NCI-H345 treated with DMSO at 0.1 percent for 48 hours (cell line): ENCODE measurements at regions not wholly inside any gene's neighbourhood (a gene's known extent, or its start where the extent isn't known, plus 50 kb on each side); places are given as distances from the start of the nearest gene placed in this dataset.

Experiments
- DNase-seq: peaks from one replicate; lab custom pipeline; 2025; ENCODE audit not compliant: unreplicated experiment; lab: John Stamatoyannopoulos, UW

DNA sequence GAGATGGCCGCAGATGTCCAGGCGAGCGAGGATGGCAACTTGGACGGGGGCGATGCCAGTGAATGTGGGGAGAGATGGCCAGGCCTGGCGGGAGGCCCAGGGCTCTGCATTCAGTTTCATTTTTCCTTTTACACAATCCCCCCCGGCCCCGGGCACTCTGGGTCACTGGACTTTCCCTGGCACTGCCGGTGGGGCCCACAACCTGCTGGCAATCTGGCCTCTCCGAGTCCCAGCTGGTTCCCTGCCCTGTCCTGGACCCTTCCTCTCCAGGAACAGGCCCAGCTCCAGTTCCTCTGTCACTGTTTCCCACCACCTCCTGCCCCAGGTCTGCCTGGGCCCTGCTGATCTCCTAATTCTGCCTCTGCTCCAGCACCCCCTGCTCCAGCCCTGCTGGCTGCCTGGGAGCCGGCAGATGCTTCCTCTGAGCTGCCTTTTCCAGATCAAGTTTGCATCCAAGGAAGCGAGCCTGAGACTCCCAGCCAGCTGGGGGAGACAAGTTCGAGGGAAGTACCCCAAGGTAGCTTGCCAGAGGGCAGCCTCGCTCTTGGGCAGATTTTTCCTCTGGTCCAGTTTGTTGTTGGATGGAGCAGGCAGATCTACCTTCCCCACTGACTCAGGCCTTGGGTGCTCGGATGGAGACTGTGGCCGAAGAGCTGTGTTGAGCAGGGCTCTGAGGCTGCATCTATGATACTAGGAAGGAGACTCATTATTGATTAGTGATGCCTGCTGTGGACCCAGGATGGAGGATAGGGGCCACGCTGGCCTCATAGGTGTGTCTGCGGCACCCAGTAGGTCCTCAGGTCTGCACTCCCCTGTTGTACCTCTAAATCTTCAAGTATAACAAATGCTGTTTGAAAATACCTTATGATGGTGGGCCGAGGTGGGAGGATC is 83.2 kb downstream of the CEBPB start:
- no peak for DNase-seq

DNA sequence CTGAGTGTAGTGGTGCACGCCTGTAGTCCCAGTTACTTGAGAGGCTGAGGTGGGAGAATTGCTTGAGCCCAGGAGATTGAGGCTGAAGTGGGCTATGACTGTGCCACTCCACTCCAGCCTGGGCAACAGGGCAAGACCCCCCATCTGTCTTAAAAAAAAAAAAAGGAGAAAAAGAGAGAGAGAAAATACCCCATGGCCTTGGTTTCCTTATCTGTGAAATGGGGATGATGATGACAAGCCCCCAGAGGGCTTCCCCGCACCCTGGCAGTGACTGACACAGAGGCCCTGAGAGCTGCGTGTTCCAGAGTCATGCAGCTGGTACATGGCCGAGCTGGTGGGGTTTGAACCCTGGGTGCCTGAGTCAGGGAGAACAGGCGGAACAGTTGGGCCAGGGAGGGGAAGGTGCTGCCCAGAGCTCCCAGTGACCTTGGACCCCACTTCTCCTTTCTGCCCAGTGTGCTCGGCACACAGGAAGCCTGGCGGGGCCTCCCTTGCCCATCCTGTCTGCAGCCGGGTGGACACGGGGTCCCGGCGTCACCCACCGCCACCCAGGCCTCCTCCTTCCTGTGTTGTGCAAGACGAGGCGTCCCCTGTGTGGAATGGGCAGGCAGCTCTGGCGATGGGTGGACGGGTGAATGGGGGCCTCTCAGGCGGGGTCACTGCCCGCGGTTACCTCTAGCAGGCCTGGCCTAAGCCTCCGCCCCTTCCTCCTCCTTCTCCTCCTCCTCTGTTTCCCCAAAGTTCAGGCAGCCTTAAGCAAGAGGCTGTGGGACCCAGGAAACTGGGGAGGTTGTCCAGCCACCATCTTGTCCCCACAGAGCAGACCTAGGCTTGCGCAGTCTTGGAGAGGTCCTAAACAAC is 84.2 kb downstream of the CEBPB start:
- no peak for DNase-seq

DNA sequence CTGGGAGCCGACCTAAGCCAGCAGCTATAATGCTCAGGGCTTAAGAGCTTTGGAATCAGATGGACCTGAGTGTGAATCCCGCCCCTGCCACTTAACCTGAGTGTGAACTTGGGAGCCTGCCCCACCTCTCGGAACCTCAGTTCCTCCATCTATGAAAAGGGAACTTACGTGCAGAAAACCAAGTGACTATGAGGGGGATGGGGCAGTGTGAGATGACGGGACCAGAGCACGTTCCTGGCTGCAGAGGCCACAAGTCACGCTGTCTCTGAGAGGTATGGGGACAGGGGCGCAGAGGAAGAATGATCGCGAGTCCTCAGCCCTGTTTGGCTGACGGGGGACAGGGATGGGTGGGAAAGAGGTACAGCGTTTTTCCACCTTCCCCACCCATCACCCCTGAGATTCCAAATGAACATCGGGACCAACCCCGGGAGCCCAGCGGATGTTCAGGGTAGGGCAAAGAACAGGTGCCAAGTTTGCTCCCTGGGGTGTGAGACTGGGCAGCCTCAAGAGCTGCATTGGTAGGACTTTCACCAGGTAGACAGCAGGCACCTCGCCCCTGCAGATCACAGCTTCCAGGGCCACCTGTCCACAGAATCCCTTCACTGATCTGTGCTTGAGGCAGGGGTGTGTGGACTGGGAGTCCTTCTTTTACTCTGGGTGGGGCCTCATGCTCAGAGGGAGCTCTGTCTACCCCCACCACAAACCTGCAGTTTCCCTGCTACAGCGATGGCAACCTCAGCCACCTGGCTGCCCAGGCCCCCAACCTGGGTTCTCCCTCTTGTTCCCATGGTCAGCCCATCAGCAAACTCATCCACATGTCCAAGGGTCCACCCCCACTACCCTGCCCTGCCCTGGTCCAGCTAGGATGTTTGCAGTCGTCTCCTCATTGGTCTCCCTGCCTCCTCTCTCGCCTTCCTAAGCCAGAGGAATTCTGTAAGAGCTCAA is 85.8 kb downstream of the CEBPB start:
- no peak for DNase-seq

DNA sequence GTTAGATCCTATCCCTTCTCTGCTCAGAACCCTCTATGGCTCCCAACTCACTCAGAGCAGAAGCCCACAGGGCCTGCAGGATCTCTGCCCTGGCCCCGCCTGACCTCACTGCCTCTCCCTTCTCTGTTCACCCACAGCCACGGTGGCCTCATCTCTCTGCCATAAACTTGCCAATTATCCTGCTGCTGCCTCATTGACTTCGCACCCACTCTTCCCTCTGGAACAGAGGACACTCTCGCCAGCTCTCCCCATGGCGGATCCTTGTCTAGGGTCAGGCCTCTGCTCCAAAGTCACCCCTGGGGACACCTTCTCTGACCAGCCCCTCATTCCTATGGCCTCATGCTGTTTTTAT is 86.4 kb downstream of the CEBPB start:
- DNase-seq, result no peak

GRCh38 chr20:50277460-50278376 is 87.1 kb downstream of the CEBPB start:
- no peak for DNase-seq

DNA sequence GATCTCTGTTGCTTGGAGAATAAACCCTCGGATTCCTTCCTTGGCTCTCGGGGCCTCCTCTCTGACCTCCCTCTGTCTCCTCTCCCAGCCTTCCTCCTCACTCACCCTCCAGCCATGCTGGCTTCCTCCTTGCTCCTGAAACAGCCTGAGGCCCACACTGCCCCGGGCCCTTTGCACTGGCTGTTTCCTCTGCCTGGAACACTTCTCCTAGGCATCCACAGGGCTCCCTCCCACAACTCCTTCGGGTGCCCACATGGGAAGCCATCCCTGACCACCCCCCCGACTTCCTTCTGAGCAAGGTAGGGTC is 87.7 kb downstream of the CEBPB start:
- DNase-seq, result no peak

- no peak for DNase-seq
Measured at GRCh38 chr20:50278684-50279531, 88.3 kb downstream of the CEBPB start.

DNA sequence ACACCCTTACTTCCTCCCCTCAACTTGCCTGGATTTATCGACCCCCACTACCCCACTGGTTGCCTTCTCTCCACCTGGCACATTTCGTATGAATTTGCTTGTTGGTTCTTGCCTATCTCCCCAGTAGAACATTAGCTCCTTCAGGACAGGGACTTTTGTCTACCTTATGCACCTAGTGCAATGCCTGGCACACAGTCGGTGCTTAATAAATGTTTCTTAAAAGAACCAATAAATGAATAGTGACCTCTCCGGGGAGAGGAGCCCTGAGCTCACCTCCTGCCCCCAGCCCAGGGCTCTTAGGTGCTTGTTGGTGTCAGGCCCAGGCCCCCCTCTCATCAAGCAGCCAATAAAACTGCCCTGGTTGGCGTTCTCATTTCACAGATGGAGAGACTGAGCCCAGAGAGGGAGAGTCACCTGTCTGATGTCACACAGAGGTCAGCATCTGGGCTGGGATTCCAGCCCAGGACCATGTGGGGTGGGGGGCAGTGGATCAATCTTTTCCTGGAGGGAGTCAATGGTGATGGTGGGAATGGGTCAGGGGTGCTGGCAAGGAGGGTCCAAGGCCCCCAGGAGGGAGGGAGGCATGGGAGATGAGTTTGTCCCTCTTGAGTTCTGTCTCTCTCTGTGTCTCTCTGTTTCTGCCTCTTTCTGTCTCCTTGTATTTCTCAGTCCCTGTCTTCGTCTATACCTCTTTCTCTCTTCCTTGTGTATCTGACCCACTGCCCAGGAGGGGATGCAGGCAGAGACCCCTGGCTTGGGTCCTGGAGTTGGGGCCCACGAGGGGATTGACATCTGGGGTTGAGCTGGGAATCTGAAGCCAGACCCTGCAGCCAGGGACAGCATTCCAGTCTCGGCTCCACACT is 89.6 kb downstream of the CEBPB start:
- no peak for DNase-seq

DNA sequence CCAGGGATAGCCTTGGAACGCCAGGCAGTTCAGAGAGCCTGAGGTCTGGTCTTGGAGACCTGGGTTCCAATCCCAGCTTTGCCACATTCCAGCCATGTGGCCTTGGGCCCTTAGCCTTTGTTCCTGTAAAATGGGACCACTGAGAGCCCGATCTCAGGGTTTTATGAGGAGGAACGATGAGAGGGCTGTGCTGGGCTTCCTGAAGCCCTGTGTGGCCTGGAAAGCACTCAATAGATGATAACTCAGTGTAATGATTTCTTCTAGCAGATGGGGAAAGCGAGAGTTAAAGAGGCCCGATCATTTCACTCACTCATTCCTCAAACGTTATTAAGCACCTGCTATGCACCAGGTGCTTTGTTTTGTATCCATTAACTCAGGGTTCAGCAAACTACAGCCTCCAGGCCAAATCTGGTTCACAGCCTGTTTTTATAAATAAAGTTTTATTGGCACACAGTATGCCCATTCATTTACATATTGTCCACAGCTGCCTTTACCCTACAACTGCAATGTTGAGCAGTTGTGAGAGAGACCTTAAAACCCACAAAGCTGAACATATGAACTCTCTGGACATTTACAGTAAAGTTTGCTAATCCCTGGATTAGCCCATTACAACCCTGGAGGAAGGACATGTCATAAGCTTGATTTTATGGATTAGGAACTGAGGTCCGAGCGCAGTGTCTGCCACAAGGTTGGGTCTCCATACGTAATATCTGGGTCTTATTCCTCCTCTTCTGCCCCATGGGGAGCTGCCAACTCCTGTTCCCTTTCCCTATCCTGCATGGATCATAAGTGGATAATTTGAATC is 90.4 kb downstream of the CEBPB start:
- DNase-seq, result no peak

- DNase-seq, result no peak
Measured at GRCh38 chr20:50281831-50282591, 91.4 kb downstream of the CEBPB start.

- DNase-seq, result no peak
Measured at GRCh38 chr20:50282592-50283241, 92.1 kb downstream of the CEBPB start.

- no peak for DNase-seq
Measured at GRCh38 chr20:50283370-50283769, 92.7 kb downstream of the CEBPB start.

DNA sequence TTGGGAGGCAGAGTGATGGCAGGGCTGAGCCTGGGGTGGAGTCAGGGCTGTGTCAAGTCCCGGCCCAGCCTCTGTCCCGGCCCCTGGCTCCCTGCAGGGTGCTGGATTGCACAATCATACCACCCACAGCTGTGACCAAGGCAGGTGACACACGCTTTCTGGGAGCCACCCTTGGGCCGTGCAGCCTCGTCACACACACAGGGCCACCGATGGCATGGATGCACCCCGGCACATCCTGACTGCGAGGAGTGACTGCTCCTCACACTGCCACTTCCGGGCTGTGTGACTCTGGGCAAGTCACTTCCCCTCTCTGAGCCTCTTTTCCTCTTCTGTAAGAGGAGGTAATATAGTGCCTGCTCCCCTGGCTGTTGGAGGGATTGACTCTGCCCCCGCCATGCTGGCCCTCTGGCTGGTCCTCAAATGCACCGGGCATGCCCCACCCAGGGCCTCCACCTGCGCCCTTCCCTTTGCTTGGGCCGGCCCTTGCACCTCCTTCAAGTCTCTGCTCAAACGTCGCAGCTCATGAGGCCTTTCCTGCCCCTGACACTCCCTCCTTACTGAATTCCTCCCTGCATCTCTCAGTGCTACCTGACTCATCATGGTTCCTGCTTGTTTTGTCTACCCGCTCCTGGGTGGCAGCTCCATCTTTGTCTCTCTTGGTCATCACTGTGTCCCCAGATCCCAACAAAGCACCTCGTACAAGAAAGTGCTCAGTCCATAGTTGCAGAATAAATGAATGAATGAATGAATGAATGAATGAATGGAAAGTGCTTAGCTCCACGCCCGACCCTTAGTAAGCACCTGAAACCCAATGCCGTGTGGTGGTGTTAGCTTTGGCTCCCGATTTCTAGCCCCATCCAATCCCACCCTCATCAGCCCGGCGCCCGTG is 93.5 kb downstream of the CEBPB start:
- DNase-seq, result peak; percentile 23

- DNase-seq, result no peak
Measured at GRCh38 chr20:50284811-50285375, 94.3 kb downstream of the CEBPB start.
